Stimulated activated CD4-positive, alpha-beta T cell treated with anti-CD3 and anti-CD28 coated beads, TNF-alpha, amount 100 ng/mL, for 48 hours (primary cell): ENCODE measurements at regions not wholly inside any gene's neighbourhood (a gene's known extent, or its start where the extent isn't known, plus 50 kb on each side); places are given as distances from the start of the nearest gene placed in this dataset.

ENCODE experiments used
- DNase-seq, 3 donors: peaks; one replicate each; pipeline ENCODE4 v3.0.0-alpha.2; 2020; ENCODE audit warnings: low read depth in 3 of 3

DNA sequence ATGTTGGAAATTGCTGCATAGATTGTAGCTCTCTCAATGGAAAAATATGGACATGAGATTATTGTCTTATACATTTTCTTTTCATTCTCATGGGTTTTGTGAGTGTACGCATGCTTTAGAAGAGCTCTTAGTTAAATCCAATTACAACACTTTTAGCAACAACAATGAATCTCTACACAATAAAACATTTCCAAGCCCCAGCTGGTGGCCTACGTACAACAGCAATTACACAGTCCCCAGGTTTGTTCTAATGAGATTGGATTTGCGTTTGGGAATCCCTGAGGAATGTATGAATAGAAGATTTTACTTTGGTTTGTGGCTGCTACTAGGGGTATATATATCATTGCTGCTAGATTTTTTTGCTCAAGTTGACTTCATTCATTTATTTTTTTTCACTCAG lies 98.6 kb downstream of the FHDC1 start:
- DNase-seq = no peak

DNA sequence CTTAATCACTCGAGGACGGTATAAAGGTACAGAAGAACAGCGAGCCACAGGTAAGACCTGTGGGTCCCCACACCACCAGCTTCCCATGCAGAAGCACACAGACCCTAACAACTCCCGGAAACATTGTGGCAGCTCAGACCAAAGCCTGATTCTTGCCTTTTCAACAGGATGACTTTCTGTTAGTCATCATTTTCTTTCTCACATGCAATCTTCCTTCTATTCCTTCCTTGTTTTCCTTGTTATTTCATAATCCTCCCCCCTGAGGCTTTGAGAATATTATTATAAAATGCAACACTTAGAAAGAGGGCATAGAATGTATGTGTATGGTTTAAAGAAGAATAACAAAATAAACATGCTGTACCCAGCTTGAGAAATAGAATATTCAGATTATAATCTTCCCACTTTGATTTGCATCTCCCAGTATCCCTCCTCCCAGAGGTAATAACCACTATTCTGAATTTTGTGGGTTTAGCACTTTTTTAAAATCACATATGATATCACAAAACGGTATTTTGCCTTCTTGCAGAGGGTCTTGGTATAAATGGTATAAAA lies 100.9 kb downstream of the FHDC1 start:
- no peak for DNase-seq

DNA sequence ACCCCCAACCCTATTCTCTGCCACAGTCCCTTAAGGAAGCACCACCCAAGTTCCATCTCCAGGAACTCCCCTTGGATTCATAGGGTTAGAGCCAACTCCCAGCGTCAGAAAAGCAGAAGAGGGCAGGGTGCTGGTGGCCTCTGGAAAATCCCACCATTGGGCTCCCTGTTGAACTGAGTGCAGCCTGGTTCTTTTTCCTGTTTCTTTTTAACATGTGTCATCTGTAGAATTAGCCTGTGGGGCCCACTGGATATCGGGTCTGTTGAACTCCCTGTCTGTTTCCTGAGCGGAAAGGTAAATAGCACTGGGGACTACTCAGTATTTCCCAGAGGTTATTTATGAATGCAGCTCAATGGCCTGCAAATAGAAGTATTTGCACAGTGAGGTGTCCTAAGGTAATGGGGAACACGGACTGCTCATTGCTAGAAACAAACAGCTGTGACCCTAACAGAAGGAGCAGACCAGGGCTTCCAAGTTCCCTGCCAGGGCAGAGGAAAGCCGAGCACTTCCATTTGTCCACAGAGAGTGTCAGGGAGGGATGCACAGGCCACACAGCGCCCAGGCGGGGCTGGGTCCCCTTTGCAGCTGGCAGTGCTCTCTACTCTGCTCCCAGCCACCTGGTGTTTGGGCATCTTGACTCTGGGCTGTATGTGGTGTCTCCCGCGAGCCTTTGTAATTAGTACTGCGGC lies 102.6 kb downstream of the FHDC1 start:
- DNase-seq = no peak

DNA sequence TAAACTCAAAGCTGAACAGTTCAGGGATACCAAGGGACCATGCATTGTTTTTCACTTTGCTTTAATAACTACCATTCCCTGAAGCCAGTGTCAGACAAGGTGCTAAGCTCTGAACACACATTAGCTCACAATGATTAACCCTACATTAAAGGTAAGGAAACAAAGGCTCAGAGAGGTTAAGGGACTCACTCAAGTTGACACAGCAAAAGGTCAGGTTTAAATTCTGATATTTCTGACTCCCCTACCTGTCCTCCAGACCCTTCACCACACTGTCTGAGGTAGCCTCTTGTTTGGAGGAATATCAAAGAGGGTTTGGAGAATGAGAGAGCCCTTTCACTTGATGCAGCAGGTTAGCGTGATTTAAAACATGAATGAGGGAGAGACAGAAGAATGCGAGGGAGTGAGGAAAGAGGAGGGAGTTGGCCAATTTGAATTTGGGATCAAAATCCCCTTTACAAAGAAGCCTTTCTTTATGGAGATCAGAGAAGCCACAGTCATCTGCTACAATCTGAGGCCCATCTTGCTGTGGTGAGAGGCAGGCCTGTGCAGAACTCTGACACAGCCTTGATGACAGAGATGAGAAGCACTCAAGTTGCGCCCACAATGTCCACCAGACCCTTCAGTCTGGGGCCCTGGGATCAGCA lies 103.5 kb downstream of the FHDC1 start:
- no peak for DNase-seq

DNA sequence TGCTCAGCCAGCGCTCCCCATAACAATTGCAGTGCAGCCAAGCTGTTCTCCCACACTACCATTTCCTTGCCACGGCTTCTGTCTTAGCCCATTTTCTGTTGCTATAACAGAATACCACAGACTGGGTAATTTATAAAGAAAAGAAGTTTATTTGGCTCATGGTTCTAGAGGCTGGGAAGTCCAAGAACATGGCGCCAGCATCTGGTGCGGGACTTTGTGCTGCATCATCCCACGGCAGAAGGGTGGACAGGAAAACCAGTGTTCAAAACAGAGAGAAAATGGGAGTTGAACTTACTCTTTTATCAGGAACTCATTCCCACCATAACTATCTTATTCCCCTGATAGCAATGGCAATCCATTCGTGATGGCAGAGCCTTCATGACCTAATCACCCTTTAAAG lies 104.6 kb downstream of the FHDC1 start:
- no peak for DNase-seq

DNA sequence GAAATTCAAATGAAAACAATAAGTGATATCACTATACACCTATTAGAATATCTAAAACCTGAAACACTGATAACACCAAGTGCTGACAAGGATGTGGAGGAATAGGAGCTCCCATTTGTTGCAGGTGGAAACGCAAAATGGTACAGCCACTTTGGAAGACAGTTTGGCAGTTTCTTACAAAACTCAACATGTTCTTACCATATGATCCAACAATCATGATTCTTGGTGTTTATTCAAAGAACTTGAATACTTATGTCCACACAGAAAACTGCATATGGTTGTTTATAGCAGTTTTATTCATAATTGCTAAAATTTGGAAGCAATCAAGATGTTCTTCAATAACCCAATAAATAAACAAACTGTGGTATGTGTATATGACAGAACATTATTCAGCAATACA lies 107.9 kb downstream of the FHDC1 start:
- no peak for DNase-seq

DNA sequence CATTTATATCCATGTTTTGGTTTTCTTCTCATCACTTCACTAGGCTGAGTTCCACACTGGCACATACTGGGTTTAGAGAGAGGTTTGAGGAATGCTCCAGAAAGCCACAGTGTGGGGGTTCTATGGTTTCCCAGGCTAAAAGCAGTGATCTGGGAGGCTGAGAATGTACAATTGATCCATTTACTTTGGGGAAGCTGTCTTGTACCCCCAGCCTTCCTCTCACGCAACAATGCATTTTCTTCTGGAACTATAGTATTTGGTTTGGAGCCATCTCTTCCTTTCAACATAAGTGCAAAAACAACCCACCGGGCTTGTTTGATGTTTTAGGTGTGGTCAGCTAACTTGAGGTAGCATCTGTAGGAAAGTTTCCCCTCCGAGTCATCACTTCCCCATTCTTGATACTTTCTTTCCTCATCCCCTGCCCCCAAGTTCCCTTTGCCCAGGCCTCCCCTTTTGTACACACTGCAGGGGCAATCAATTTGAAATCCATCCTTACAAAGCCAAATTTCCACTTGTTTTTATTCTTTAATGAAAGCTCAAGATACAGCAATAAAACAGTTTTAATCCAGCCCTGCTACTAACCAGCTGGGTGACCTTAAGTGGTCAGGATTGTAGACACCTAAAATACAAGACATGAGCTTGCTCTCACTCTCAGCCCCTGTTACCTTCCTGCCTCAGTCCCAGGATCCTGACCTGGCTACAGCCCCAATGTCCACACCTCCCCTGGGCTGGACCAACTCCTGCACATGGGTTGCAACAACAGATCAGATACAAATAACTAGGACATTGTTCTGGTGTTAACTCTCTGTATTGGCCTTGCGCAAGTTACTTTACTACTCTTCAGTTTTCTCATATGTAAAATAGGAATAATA lies 109.2 kb downstream of the FHDC1 start:
- no peak for DNase-seq

DNA sequence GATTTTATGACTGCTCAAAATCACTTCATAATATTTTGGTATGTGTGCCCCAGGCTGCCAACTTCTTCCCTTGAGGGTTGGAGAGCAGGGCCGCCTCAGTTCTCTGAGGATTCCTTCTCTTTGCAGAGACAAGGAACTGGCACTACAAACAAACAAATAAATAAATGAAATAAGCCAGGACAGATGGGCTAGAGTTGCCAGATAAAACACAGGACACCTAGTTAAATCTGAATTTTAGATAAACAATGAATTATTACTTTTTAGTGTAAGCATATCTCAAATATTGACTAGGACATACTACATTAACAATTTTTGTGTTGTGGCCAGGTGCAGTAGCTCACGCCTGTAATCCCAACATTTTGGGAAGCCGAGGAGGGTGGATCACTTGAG lies 122.5 kb downstream of the FHDC1 start:
- DNase-seq = no peak

DNA sequence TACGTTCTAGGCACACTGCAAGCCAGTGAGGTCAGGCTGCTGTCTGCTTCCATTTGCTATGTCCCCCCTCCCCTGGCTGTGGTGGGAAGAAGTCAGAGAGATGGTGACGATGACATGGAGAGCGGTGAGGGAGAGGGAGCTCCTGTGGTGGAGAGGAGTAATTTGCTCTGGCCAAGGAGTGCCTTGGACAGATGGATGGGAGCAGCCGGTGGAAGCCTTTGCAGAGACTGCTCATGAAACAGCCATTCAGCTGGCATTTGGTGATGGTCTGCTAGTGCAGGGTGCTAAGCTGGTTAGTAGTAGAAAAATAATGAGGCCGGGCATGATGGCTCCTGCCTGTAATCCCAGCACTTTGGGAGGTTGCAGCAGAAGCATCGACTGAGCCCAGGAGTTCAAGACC lies 124.1 kb downstream of the FHDC1 start:
- no peak for DNase-seq

DNA sequence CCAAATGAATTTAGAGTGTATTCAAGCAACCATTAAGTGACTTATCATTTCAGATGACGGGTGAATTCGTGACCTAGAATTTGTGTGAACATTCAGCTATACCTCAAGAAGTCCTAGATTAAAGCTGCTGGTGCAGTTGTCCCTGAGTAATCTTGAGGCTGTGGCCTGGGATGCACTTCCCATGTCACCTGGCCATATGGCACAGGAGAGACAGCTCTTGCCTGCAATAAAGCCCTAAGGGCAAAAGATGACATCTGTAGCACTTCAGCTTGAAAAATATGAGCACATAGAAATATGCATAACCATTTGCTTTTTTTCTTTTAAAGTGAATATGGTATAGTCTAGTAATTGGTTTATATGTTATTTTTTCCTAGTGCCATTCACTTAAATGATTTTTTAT lies 125.8 kb downstream of the FHDC1 start:
- no peak for DNase-seq

DNA sequence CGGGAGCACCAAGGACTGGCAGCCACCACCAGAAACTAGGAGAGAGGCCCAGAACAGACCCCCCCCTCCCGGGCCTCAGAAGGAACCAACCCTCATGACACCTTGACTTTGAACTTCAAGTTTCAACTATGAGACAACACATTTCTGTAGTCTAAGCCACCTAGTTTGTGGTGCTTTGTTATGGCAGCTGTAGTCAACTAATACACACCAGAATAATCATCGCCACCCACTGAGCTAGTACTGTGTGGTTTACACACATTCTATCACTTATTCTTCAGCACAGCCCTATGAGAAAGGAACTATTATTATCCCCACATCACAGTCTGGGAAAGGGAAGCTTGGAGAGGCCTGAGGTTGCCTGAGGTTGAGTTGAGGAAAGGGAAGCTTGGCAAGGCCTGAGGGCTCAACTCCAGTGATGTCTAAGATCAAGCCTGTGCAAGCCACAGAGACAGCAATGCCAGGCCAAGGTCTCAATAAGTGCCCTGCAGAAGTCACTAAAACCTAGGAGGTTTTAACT lies 126.6 kb downstream of the FHDC1 start:
- DNase-seq = no peak

DNA sequence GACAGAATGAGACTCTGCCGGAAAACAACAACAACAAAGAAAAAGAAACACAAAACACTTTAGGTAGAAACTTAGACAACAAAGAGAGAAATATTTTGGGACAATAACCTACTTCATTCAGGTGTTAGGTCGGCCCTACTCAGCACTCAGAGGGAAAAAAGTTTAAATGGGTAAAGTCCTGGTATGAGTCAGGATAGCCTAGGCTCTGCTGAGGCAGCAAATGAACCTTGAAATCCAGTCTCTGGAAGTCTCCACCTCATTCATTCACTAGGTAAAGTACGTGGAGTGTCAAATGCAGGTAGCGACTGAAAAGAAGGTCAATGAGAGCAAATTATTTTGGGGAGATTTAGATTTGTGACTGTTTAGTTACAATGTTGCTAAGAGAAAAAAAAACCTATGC lies 127.4 kb downstream of the FHDC1 start:
- DNase-seq = no peak

DNA sequence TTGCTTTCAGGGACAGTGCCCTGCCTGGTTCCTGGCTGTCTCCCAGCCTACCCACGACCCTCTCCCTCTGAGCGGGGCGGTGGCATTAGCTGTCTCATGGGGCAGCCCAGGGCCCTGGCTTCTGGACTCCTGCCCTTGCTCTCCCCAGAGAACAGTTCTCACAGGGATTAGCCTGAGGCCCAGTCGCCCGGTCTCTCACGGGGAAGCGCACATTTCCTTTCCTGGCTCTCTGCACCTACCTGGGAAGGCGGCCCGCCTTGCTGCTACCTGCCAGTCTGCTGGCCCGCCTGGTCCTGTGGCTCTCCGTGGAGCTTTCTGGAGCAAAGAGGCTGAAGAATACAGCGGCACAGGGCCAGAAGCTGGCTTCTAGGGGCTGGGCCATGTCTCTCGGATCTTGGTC lies 128.4 kb downstream of the FHDC1 start:
- DNase-seq = no peak

DNA sequence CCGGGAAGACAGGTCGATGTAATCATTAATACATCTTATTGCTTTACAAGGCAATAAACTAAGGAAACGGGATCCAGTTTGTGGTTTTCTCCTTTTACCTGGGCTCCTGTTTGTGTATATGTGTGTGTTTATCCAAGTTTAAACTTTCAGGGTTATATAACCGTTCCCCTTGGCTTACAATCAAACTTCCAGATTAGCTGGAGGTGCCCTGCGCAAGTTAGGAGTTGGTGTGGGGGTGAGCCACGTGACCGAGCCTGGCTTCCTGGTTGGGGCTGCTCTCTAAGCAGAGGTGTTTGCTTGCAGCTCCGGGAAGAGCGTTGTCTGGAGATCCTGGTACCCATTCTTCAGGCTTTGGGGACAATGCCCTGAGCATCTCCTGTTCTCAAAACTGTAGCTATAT lies 129.2 kb downstream of the FHDC1 start:
- DNase-seq = no peak

DNA sequence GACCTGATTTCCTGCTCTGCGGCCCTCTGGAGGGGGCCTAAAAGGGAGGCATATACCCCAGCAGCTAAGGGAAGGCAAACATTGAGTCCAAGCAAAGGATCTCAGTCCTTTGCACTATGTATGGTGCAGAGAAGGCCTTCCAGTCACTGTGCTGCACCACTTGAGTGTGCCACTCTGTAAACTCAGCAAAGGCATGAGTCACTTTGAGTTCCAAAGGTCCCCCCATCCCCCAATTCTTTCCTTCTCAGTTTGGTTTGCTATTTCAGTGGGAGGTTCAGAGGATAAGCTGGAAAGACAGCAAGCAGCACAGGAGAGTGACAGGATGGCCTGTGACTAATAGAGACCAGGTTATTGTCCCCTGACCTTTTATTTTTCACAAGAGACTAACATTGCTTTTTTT lies 131.3 kb downstream of the FHDC1 start:
- no peak for DNase-seq

DNA sequence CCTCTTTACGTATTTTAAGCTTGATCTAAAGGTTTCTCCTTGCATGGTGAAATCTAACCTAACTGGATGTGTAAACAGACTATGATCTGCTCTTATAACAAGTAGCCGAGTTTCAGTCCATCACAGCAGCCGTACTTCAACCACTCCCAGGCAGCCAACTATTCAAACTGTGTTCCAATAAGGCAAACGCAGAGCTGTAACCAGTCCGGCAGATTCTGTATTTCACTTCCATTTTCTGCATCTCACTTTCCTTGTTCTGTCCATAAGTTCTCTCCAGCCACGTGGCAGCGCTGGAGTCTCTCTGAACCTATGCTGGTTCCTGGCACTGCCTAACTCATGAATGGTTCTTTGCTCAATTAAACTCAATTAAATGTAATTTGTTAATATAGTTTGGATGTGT lies 132.6 kb downstream of the FHDC1 start:
- no peak for DNase-seq

DNA sequence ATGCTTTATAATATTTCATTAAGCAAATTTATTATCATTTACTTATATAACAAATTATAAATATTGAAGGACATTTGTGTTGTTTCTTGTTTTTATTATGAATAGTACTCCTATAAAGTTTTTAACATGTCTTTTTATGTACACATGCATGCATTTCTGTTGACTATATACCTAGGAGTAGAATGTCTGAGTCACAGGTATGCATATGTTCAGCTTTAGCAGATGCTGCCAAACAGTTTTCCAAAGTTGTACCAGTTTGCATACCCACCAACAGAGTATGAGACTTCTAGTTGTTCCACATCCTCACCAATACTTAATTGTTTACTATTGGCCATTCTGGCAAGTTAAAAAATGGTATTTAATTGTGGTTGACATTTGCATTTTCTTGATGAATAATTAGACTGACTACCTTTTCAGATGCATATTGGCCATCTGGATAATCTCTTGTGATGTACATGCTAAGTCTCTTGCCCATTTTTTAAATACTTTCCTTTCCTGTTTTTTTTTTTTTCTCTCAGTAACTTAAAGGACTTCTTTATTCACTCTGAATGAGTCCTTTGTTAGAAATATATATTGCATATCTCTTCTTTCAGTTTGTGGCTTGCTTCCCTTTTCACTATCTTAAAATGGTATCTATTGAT lies 132.2 kb upstream of the TRIM2 start:
- DNase-seq = no peak

DNA sequence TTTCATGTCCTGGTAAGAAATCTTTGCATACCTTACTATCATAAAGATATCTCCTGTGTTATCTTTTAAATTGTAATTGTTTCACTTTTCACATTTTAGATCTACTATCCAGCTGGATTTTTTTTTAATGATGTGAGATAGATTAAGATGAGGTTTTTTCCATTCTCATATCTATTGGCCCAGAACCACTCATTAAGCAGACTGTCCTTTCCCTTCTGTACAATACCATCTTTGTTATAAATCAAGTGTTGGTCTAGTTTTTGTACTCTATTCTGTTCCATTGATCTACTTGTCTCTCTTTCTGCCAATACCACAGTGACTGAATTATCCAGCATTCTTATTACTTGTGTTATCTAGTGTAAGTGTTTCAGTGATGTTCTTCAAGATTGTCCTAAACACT lies 131.6 kb upstream of the TRIM2 start:
- DNase-seq = no peak

DNA sequence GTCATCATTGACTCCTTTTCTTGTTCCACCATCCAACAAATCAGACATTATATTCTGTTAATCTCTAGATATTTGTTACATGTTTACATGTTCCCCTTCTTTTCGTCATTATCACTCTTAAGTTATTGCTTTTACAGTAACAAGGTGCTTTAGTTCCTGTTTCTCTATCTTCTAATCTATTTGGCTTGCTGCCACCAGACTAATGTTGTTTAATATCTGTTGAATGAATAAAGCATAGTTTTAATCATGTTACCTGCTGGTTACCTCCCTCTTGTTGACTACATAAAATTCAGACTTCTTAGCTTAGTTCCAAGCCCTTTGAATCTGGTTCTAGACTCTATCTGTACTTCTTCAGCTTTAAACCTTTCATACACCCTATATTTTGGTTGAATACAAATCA lies 129.8 kb upstream of the TRIM2 start:
- no peak for DNase-seq

DNA sequence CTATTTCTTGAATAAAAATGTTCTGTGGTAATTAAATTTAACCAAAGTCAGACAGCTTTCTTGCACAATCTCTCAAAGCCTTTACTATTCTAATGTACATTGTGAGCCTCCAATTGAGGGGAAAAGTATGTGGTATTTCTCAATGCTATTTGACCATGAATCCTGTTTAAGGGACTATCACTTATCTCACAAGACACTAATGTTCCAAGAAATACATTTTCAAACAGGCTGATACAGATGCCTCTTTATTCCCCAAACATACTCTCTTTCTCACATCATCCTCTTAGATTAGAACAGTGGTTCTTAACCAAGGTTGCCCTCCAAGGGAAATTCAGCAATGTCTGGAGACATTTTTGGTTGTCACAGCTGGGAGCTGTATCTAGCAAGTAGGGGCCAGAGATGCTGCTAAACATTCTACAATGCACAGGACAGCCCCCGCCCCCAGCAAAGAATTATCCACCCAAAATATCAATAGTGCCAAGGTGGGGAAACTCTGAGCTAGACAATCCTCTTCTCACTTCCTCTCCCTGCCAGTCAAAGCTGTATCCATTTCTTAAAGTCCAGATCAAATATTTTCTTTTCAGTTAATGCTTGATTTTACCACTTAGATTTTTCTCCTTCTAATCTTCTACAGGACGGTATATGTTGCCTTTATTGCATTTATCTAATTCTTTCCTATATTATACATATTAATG lies 129.2 kb upstream of the TRIM2 start:
- DNase-seq = no peak

DNA sequence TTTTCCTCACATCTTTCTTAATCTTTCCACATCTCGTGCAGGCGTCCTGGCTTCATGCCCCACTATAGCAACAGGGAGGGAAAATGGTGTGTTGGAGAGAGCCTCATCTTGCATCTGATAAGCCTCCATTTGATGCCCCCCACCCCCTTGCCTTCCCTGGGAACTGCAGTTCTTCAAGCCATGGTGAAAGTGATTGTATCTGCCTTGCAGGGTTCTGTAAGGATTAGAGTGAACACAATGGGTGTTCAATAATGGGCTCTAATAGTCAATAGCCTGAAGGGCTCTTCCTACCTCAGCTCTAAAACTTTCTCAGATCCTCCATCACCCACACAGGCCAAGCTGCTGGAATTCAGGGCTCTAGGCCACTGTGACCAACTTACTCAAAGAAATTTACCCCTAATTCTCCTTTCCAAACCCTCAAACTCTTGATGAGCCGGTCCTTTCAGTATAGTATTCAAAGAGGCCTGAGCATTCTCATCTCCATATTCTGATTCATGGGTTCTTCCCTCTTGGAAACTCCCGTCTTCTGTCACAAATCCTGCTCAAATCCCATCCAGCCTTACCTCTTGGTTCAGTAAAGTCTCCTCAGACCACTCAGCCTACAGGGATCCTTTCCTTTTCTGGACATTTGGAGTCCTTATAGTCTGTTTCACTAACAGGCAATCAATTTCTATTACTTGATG lies 128.3 kb upstream of the TRIM2 start:
- no peak for DNase-seq
